Activated CD4-positive, alpha-beta T cell treated with anti-CD3 and anti-CD28 coated beads for 48 hours (primary cell): ENCODE measurements at regions not wholly inside any gene's neighbourhood (a gene's known extent, or its start where the extent isn't known, plus 50 kb on each side); places are given as distances from the start of the nearest gene placed in this dataset.
"Not testable (repeated sequence)": the region's sequence is repeated elsewhere in the genome, so short reads cannot be mapped to it uniquely, and the experiment has no call there.

Experiments
- DNase-seq: peaks from one replicate; pipeline ENCODE4 v3.0.0-alpha.2; 2020

GRCh38 chr14:29982171-29982570, 54.5 kb upstream of the PRKD1 start:
- DNase-seq = no peak

- no peak for DNase-seq
Measured at GRCh38 chr14:29982993-29983392, 55.3 kb upstream of the PRKD1 start.

- not testable (repeated sequence) for DNase-seq
Measured at GRCh38 chr14:29990344-29990857, 62.8 kb upstream of the PRKD1 start.

GRCh38 chr14:29990993-29991392, 63.3 kb upstream of the PRKD1 start:
- no peak for DNase-seq

GRCh38 chr14:29993143-29993542, 65.5 kb upstream of the PRKD1 start:
- no peak for DNase-seq

- no peak for DNase-seq
Measured at GRCh38 chr14:29999013-29999539, 71.4 kb upstream of the PRKD1 start.

- no peak for DNase-seq
Measured at GRCh38 chr14:30002859-30003258, 75.2 kb upstream of the PRKD1 start.

- DNase-seq = no peak
Measured at GRCh38 chr14:30005114-30005808, 77.6 kb upstream of the PRKD1 start.

GRCh38 chr14:30006695-30007094, 79.0 kb upstream of the PRKD1 start:
- DNase-seq = no peak

GRCh38 chr14:30015489-30015888, 87.8 kb upstream of the PRKD1 start:
- DNase-seq = no peak

GRCh38 chr14:30016002-30016401, 88.4 kb upstream of the PRKD1 start:
- no peak for DNase-seq

- no peak for DNase-seq
Measured at GRCh38 chr14:30017370-30017993, 89.8 kb upstream of the PRKD1 start.

GRCh38 chr14:30020271-30020670, 92.6 kb upstream of the PRKD1 start:
- DNase-seq = no peak

- DNase-seq = no peak
Measured at GRCh38 chr14:30020687-30021086, 93.0 kb upstream of the PRKD1 start.

- not testable (repeated sequence) for DNase-seq
Measured at GRCh38 chr14:30023350-30023749, 95.7 kb upstream of the PRKD1 start.

- no peak for DNase-seq
Measured at GRCh38 chr14:30034152-30034551, 106.5 kb upstream of the PRKD1 start.

GRCh38 chr14:30035361-30035760, 107.7 kb upstream of the PRKD1 start:
- no peak for DNase-seq

GRCh38 chr14:30045720-30046119, 118.1 kb upstream of the PRKD1 start:
- DNase-seq = no peak

GRCh38 chr14:30053103-30053502, 125.5 kb upstream of the PRKD1 start:
- no peak for DNase-seq

- DNase-seq = no peak
Measured at GRCh38 chr14:30054201-30054600, 126.6 kb upstream of the PRKD1 start.

- DNase-seq = no peak
Measured at GRCh38 chr14:30058401-30058800, 130.8 kb upstream of the PRKD1 start.

- DNase-seq = no peak
Measured at GRCh38 chr14:30063746-30064145, 136.1 kb upstream of the PRKD1 start.

GRCh38 chr14:30064454-30064853, 136.8 kb upstream of the PRKD1 start:
- no peak for DNase-seq

- no peak for DNase-seq
Measured at GRCh38 chr14:30069536-30069935, 141.9 kb upstream of the PRKD1 start.
